Activated gamma-delta T cell (primary cell): ENCODE measurements at regions not wholly inside any gene's neighbourhood (a gene's known extent, or its start where the extent isn't known, plus 50 kb on each side); places are given as distances from the start of the nearest gene placed in this dataset.

Source experiments
- DNase-seq: peaks from one replicate; lab custom pipeline; 2025; lab: John Stamatoyannopoulos, UW

DNA sequence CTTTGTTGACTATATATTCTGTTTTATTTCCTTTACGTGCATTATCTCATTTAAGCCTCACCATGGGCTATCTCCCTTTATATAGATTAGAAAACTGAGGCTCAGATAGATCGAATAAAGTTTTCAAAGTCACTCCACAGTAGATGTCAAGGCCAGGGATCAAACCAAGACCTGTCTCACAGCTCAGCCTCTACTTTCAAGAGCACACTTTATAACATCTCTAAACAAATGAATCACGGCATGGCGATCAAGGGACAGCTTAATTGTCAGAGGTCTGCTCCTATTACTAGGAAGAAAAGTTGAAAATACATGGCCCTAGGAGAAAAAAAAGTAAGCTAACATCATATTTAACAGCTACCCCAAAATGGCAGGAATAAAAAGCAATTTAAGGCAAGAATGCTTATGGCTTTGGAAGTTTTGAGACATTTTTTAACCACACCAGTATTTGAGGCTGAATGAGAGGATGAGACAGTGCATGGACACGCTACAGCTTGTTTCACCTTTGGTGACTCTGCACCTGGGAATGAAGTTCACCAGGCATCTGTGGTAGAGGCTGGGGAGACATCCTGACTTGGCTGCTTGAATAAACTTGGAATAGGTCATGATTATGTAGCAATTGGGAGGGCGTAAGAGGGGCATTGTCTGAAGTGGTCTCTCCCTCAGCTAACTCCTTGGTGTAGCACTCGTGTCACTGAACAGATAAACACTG is 486.8 kb upstream of the WWC1 start:
- no peak for DNase-seq

DNA sequence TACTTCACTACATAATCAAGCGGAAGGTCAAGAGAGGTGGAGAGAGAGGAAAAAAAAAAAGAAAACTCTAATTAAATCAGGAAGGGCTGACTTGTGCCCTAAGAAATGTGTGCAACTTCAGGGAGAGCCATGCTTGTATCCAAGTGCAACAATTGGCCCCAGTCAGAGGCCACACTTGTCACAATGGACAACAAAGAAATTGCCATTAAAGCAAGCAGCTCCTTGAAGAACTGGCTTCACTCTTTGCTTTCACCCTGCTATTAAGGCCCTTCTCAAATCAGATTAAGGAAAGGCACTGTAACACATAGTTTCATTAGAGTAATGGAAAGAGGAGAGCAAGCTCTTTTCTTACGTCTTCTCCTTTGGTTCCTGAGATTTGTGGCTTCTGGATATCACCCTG is 480.9 kb upstream of the WWC1 start:
- no peak for DNase-seq

DNA sequence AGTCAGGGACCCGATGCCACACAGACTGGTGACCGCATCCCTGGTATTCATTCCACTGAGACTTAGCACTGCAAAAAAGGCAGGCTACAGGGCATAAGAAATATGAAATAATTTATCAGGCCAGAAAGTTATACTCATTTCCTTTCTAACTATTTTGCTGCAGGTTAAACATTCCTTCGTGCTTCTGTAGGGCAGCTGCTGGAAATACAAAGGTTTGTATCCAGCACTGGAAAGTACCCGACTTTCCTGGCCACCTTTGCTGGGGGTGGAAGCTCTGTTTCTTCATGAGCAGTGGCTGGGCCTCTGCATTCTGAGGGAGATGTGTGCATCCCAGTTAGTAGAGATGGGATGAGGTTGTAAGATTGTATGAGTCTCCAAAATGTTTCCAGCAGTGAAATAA is 478.6 kb upstream of the WWC1 start:
- no peak for DNase-seq

DNA sequence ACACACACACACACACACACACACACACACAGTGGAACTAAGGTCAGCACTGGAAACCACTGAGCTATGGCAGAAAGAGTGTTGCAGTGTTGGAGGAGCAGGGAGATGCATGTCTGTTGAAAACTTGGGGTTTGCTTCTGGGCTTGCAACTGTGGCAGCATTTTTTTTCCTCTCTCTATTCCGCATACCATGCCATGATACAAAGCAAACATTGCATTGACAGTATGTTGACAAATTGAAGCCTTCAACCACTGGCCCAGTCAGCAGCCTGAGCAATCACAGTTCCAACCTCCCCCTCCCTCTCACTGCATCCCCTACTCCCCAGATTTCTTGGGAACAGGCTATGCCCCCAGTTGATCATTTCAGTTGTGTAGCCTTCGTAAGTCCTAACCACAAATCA is 478.1 kb upstream of the WWC1 start:
- no peak for DNase-seq

DNA sequence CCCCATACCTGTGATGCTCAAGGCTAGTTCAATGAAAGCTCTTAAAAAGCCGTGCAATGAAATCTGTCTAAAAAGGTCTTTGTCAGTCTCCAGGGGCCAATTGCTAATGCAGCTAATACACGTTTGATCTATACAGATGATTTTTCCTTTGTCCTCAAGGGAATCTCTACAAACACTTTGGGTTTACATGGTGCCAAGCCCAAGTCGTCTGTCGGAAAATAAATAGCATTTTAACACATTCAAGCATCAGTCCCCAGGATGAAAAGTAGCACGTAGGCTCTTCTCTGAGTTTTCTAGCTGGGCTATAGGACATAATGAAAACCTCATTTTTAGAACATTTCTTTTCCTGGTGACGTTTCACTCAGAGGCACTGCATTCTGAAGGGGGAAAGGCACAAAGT is 477.4 kb upstream of the WWC1 start:
- no peak for DNase-seq

DNA sequence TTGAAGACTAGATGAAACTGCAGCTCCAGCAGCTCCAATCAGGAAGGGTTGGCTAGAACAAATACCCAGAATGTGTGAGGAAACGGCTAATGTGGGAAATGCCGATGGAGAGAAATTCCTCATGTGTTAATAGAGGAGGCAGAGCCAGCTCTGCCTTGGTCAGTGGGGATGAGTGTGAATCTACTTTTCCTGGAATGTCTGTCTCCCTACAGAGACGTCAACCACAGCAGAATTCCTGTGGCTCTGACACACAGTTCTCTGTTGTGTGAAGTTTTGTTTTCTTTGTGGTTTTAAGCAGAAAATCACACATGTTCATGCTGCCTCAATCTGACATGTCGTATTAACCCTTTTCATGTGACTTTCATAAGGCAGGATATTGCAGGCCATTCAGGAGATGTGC is 476.6 kb upstream of the WWC1 start:
- DNase-seq: no peak

DNA sequence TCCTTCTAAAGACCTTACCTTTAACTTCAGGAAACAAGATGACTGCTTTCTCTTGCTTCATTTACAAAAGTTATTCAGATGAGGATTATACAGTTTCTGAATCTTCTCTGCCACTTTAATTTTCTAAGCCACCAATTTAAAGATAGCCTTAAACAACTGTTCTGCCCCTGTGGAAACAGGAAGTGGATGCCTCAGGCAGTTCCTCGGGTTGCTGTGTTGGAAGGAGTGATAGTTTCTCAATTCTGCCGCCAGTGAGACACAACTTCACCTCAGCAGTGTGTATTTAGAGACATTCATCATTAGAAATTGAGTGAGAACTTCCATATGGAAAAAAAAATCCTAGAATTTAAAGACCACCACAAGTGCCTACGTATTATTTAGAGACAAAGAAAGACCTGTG is 475.1 kb upstream of the WWC1 start:
- DNase-seq: no peak

DNA sequence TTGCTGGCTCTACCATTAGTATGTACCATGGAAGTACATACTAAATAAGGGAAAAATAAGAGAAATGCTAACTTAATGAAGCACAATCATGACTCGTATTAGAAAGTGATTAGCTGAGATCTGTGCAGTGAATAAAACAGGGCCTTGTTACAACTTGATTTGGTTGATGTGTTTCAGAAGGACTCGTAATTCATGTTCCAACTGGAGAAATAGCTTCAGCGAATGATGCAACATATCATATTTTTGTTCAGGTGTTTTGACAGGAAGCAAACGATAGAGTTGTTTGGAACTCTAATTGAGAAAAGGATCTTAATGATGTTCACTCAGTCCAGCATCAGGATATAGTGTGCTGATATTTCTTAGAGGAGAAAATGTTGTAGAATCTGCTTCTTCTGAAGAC is 474.6 kb upstream of the WWC1 start:
- no peak for DNase-seq

DNA sequence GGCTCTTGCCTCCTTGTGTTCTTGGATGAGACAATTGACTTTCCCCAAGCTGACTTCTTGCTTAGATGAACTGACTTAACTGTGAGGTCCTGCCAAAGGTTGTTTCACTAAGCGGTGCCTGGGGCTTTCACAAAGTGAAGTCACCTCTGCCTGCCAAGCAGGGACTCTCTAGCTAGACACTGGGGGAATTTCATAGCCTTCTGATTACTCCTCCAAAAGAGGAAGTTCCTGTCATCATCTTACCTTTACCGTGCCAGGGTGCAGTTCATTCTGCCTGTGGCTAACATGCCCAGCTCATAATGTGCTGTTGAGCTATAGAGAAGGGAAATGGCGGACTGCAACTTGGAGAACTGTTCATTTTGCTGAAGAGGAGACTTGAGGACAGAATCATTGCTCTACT is 472.0 kb upstream of the WWC1 start:
- DNase-seq: no peak

DNA sequence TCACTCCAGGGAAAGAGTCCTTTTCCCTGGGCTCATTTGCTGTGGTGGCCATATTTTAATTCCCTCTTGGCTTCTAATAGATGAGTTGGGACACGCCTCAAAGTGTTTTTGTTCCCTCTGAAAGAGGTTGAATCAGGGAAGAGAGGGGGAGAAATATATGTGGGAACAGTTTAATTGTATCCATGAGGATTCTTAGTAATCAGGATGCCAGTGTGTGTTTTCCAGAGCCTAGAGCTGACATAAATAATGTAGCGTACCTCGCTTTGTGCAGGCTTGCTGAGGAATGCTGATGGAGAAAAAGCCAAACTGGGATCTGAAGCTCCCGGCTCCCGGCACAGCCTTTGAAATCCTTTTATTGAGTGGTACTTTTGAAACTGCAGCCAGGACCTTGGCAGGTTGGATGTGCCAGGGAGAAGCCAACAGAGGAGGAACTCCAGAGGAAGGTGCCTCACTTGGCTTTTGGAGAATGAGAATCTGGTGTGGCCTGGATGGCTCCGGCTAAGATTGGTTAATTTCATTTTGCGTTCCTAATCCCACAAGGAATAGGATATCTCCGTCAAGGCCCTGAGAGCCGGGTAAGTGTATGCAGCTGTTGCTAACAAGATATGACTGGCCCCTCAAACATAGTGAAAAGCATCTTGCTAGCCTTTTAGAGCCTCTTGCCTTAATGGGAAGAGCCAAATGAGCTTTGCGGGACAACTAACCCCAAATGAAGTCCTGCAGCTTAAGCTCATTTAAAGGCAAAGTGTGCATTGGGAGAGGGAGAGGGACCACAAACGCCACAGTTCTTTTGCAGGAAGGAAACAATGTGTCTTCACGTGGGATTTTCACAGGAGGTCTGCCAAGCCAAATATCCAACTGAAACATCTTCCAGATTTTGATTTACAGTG is 471.1 kb upstream of the WWC1 start:
- DNase-seq: no peak

DNA sequence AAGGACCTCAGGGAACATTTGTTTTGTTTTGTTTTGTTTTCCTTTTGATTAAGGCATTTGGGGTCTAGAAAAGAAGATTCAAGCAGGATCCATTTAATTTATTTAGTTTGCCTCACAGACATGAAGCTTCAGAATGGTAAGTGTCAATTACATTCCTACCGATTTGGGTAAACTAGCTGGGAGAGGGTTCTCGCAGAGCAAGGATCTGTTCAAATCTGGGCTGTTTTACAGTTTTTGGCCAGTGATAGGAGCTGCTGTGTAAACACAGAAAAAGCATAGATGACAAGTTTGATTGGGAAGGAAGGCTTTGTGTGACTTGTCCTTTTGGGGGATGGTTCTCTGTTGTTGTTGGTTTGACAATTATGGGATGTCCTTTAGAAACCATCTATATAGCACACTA is 470.3 kb upstream of the WWC1 start:
- DNase-seq: no peak

DNA sequence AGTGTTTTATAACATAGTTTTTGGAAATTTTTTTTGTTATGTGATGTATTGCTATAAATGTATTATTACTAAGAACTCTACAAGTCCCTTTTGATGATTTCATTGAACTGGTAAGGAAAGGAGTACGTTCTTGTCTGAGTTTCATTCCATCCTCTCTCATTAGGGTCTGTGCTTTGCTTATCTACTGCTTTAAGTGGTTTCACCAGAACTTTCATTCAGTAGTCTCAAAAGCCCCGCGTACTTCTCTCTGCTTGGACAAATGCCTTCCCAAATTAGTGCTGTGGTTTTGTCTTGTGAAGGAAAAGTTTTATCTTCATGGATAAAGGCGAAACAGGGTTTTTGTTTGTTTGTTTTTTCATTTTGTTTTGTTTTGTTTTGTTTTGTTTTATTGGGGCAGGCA is 469.8 kb upstream of the WWC1 start:
- no peak for DNase-seq

DNA sequence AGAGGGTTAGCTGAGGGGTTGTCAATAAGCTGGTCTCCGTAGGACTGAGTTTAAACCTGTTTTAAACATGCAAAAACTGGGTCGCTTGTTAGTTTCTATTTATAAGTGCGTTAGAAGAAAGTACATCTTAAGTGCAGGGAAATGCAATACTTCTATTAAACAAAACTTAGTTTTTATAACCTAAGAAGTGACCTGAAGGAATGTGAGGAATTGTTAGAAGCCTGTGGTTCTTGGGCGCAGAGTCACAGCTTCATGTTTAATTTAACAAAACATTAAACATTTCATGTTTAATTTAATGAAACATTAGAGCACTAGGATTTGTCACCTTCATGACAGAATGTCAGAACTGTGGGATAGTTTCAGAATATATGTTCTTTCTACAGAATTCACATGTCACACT is 469.2 kb upstream of the WWC1 start:
- no peak for DNase-seq

DNA sequence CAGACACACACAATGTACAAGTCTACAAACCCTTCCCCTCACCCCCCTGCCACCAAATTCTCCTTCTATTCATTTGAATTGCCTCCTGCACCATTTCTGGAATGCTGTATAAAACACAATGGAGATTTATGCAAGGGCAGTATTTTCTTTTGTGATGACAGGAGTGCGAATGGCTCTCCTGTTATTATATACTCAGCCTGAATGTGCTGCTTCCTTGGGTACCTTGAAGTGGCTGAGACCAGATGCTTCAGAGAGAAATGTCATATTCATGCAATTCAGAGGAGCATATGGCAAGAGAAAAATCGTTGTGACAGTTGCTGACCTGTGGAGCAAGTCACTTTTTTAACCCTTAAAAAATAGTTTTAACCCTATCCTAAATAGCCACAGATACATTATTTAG is 468.0 kb upstream of the WWC1 start:
- DNase-seq: no peak

DNA sequence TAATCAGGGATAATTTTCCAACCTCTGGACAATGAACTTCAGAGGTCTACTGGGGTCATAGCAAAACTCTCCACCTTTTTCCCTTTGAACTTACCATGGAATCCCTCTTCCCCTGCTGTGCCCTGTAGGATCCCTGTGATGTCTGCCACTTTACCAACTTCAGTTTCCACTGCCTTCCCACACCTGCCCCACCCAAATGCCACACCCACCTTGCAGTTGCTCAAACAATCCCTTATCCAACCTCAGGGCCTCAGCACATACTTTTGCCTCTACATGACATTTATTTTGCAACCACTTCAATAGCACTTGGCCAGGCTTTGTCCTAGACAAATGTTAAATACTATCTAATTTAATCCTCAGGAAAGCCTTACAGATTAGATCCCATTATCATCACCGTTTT is 463.7 kb upstream of the WWC1 start:
- DNase-seq: no peak

DNA sequence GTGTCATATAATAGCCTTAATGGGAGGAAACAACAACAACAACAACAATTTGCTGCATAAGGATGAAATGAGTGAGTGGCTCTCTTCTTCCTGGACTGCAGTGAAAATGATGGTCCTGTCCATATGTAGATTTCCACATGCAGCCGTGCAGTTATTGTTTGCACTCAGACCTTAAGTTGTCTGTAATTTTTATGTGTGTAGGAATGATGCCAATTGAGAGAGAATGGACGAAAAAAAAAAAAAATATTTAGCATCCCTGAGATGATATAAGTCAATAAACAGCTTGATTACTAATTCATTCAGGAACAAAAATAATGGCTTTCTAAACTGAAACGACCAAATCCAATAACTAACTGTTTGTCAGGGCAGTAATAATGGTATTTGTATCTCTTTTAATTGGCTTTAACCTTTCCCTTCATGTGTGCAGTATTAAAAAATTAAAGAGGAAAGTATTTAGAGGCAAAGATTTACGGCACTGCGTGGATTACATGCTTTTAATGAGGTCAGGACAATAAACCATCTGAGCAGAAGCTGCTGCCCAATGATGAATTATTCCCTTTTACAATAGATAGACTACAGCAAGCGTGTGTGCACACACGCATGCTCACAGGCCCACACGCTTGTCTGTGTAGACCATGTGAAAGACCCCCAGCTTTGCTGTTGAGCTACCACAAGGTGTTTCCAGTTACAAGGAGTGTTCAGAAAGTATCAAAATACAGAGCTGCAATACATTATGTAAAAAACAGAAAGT is 459.5 kb upstream of the WWC1 start:
- no peak for DNase-seq

DNA sequence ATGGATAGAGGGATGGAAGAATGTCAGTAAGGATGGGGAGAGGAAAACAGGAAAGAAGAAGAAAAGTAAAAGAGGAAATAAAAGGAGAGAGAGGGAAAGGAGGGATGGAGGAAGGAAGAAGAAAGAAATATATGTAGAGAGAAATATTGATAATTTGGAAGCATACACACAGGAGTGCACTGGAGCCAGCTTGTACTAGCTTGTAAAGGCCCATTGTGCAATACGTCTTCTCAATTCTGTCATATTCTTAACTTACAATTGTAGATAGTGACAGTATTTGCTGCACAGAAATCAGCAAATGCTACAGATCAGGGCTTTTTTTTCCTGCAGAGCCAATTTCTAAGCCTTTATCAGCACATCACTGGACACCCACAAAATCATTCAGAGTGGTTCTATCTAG is 458.8 kb upstream of the WWC1 start:
- no peak for DNase-seq

DNA sequence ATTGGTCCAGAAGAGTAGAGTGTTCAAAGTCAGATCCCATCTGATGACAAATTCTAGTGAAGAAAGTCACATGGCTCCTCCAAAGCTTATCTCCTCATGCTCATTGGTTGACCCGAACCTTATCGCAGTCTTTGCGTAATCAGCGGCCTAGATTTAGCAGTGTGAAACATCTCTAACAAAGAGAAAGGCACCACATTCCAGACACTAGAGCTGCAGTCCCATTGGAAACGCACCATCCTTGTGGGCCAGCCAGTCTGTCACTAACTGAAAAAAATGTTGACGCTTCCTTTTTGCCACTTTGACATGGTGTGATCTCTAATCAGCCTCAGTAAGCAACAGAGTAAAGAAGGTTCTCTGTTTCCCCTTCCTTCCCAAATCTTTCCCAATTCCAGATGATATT is 458.0 kb upstream of the WWC1 start:
- no peak for DNase-seq

DNA sequence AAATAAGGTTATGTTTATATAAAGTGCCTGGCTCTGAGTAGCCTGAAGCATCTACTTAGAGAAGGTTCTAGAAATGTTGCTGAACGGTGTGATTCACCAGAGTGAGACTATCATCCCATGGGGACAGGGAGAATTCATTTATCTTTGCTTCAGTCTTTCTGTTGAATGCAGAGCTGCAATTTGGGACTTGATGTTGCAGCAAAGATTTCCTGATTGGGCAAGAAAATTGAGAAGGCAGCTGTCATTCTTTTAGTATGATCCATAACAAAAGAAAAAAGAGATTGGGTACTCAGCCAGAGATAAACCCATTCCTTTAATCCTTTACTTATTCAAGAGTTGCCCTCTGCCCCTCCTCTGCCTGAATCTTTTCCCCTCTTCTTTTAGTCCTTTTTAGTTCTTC is 456.3 kb upstream of the WWC1 start:
- no peak for DNase-seq

DNA sequence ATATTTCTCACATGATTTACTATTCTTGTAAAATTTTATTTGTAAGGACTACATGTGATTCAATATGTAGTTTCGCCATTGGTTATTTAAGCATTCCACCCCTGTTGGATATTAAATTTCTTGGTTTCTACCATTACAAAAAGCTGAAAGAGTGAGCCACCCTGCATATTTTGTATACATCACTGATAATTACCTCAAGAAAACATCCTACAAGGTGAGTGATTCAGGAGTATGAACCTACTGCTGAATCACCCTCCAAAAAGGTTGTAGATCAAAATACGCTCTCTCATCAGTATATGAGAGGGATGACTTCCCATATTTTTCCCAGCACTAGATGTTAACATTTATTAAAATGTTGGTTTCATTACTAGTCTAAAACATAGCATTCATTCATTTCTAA is 454.3 kb upstream of the WWC1 start:
- no peak for DNase-seq

DNA sequence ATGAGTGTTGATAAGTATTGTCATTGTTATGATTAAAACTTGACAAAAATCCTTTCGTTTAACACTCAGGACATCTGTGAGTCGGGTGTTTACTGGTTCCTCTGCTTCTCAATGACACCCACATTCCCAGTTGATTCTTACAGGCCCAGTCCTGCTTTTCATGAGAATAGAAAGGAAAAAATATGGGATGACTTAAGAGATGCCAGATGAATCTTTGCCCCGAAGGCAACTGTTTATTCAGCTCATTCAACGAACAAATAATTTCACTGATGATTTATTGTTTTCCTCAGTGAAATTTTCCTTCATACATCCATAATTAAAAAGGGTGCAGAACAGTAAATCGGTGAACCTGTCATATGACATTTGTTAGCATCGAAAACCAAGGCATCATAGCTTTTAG is 452.4 kb upstream of the WWC1 start:
- no peak for DNase-seq

DNA sequence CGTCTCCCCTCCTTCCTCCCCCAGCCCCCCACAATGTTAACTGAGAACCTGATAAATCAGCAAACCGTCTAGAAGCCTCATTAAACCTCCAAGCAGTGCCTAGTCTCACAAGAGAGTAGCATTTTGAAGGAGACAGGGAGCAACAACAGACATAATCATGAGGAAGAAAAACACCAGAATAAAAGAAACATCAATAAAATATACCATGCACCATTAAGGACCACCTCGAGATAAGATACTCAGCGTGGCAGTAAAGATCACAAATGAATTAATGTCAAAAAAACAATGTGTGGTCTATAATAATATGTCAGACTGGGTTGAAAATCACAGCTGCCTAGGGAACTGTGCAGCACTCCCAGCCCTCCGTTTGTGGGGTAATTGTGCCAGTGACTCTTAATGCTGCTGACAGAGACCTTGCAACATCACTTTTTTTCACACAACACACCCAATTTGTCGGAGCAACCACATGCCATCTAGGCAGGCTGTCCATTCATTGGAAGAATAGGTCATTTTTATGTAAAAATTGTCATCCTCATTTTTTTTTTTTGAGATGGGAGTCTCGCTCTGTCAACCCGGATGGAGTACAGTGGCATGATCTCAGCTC is 450.8 kb upstream of the WWC1 start:
- no peak for DNase-seq
